ENCODE measurements at regions not wholly inside any gene's neighbourhood (a gene's known extent, or its start where the extent isn't known, plus 50 kb on each side); places are given as distances from the start of the nearest gene placed in this dataset.
"Not testable (repeated sequence)": the region's sequence is repeated elsewhere in the genome, so short reads cannot be mapped to it uniquely, and the experiment has no call there.

- H3K27me3 Mint-ChIP-seq: no peaks in the 10 kb centered on the region
- ATAC-seq (ENCODE audit: low read depth) (no peak), DNase-seq (ENCODE audit: low spot score in 2 of 2) (no peak)
- no peak overlapping the region for H3K4me3 Mint-ChIP-seq
- no peak overlapping the region for H3K27ac Mint-ChIP-seq
- H3K36me3 Mint-ChIP-seq: no peaks in the 10 kb centered on the region
- H3K4me1 Mint-ChIP-seq: no peaks in the 10 kb centered on the region
- peaks cover 7% of the 10 kb centered on the region for H3K9me3 Mint-ChIP-seq
Observed at GRCh38 chr19:28578208-28578607, 634.7 kb downstream of the UQCRFS1 start.

- H3K4me1 Mint-ChIP-seq: no peaks in the 10 kb centered on the region
- H3K9me3 Mint-ChIP-seq: peaks cover 7% of the 10 kb centered on the region
- no peak for DNase-seq (ENCODE audit: low spot score in 2 of 2)
- no peaks in the 10 kb centered on the region for H3K27me3 Mint-ChIP-seq
- no peak for ATAC-seq (ENCODE audit: low read depth)
- no peak overlapping the region for H3K4me3 Mint-ChIP-seq
- no peaks in the 10 kb centered on the region for H3K36me3 Mint-ChIP-seq
- H3K27ac Mint-ChIP-seq: no peak overlapping the region
Observed at GRCh38 chr19:28577666-28578065, 635.3 kb downstream of the UQCRFS1 start.

GRCh38 chr19:28577233-28577632, 635.7 kb downstream of the UQCRFS1 start:
- Mint-ChIP-seq H3K4me1 (no peaks in the 10 kb centered on the region), H3K36me3 (no peaks in the 10 kb centered on the region), H3K4me3 (no peak overlapping the region), H3K9me3 (peaks cover 10% of the 10 kb centered on the region), H3K27ac (no peak overlapping the region), H3K27me3 (no peaks in the 10 kb centered on the region)
- no peak for DNase-seq (ENCODE audit: low spot score in 2 of 2)
- ATAC-seq (ENCODE audit: low read depth): no peak

GRCh38 chr19:28575816-28576215, 637.1 kb downstream of the UQCRFS1 start:
- Mint-ChIP-seq H3K4me1 (no peaks in the 10 kb centered on the region), H3K27ac (no peak overlapping the region), H3K4me3 (no peak overlapping the region), H3K36me3 (no peaks in the 10 kb centered on the region), H3K27me3 (no peaks in the 10 kb centered on the region), H3K9me3 (peaks cover 12% of the 10 kb centered on the region)
- DNase-seq (ENCODE audit: low spot score in 2 of 2) (no peak), ATAC-seq (ENCODE audit: low read depth) (no peak)

GRCh38 chr19:28575312-28575711, 637.6 kb downstream of the UQCRFS1 start:
- H3K27ac Mint-ChIP-seq; H3K4me3 Mint-ChIP-seq; H3K4me1 Mint-ChIP-seq; H3K9me3 Mint-ChIP-seq; ATAC-seq (ENCODE audit: low read depth); H3K36me3 Mint-ChIP-seq; DNase-seq (ENCODE audit: low spot score in 2 of 2); H3K27me3 Mint-ChIP-seq: not testable (repeated sequence)

GRCh38 chr19:28574212-28574611, 638.7 kb downstream of the UQCRFS1 start:
- no peak for ATAC-seq (ENCODE audit: low read depth)
- H3K36me3 Mint-ChIP-seq: no peaks in the 10 kb centered on the region
- no peaks in the 10 kb centered on the region for H3K27me3 Mint-ChIP-seq
- no peak overlapping the region for H3K27ac Mint-ChIP-seq
- no peak for DNase-seq (ENCODE audit: low spot score in 2 of 2)
- H3K4me1 Mint-ChIP-seq: no peaks in the 10 kb centered on the region
- H3K4me3 Mint-ChIP-seq: no peak overlapping the region
- H3K9me3 Mint-ChIP-seq: peaks cover 13% of the 10 kb centered on the region

GRCh38 chr19:28569132-28570131, 643.5 kb downstream of the UQCRFS1 start:
- no peak overlapping the region for H3K27ac Mint-ChIP-seq
- DNase-seq (ENCODE audit: low spot score in 2 of 2) (no peak), ATAC-seq (ENCODE audit: low read depth) (no peak)
- H3K4me3 Mint-ChIP-seq: no peak overlapping the region
- no peaks in the 10 kb centered on the region for H3K27me3 Mint-ChIP-seq
- H3K36me3 Mint-ChIP-seq: peaks cover under 1% of the 10 kb centered on the region
- no peaks in the 10 kb centered on the region for H3K4me1 Mint-ChIP-seq
- peaks cover 11% of the 10 kb centered on the region for H3K9me3 Mint-ChIP-seq

GRCh38 chr19:28567834-28568233, 645.1 kb downstream of the UQCRFS1 start:
- no peaks in the 10 kb centered on the region for H3K4me1 Mint-ChIP-seq
- peaks cover 1% of the 10 kb centered on the region for H3K36me3 Mint-ChIP-seq
- DNase-seq (ENCODE audit: low spot score in 2 of 2) (no peak), ATAC-seq (ENCODE audit: low read depth) (no peak)
- no peak overlapping the region for H3K27ac Mint-ChIP-seq
- H3K9me3 Mint-ChIP-seq: peaks cover 14% of the 10 kb centered on the region
- H3K4me3 Mint-ChIP-seq: no peak overlapping the region
- no peaks in the 10 kb centered on the region for H3K27me3 Mint-ChIP-seq

- Mint-ChIP-seq H3K4me3 (no peak overlapping the region), H3K27ac (no peak overlapping the region), H3K9me3 (peaks cover 5% of the 10 kb centered on the region), H3K27me3 (no peaks in the 10 kb centered on the region), H3K36me3 (peaks cover 1% of the 10 kb centered on the region), H3K4me1 (no peaks in the 10 kb centered on the region)
- ATAC-seq (ENCODE audit: low read depth) (no peak), DNase-seq (ENCODE audit: low spot score in 2 of 2) (no peak)
Observed at GRCh38 chr19:28563964-28564921, 648.7 kb downstream of the UQCRFS1 start.

- peaks cover 5% of the 10 kb centered on the region for H3K9me3 Mint-ChIP-seq
- H3K27me3 Mint-ChIP-seq: no peaks in the 10 kb centered on the region
- no peak for ATAC-seq (ENCODE audit: low read depth)
- no peak overlapping the region for H3K4me3 Mint-ChIP-seq
- H3K27ac Mint-ChIP-seq: no peak overlapping the region
- DNase-seq (ENCODE audit: low spot score in 2 of 2): no peak
- peaks cover 1% of the 10 kb centered on the region for H3K36me3 Mint-ChIP-seq
- no peaks in the 10 kb centered on the region for H3K4me1 Mint-ChIP-seq
Observed at GRCh38 chr19:28560786-28561185, 652.2 kb downstream of the UQCRFS1 start.

- ATAC-seq (ENCODE audit: low read depth) (no peak), DNase-seq (ENCODE audit: low spot score in 2 of 2) (no peak)
- Mint-ChIP-seq H3K27ac (no peak overlapping the region), H3K36me3 (no peaks in the 10 kb centered on the region), H3K9me3 (peaks cover 5% of the 10 kb centered on the region), H3K4me3 (no peak overlapping the region), H3K4me1 (no peaks in the 10 kb centered on the region), H3K27me3 (no peaks in the 10 kb centered on the region)
Observed at GRCh38 chr19:28558783-28559182, 654.2 kb downstream of the UQCRFS1 start.

- Mint-ChIP-seq H3K27me3 (no peaks in the 10 kb centered on the region), H3K4me3 (no peak overlapping the region), H3K9me3 (peaks cover 2% of the 10 kb centered on the region), H3K4me1 (no peaks in the 10 kb centered on the region), H3K36me3 (no peaks in the 10 kb centered on the region), H3K27ac (no peak overlapping the region)
- DNase-seq (ENCODE audit: low spot score in 2 of 2) (no peak), ATAC-seq (ENCODE audit: low read depth) (no peak)
Observed at GRCh38 chr19:28556371-28556770, 656.6 kb downstream of the UQCRFS1 start.

- no peak overlapping the region for H3K27ac Mint-ChIP-seq
- H3K36me3 Mint-ChIP-seq: no peaks in the 10 kb centered on the region
- no peak overlapping the region for H3K4me3 Mint-ChIP-seq
- H3K27me3 Mint-ChIP-seq: no peaks in the 10 kb centered on the region
- H3K4me1 Mint-ChIP-seq: no peaks in the 10 kb centered on the region
- no peak for DNase-seq (ENCODE audit: low spot score in 2 of 2)
- peaks cover 2% of the 10 kb centered on the region for H3K9me3 Mint-ChIP-seq
- no peak for ATAC-seq (ENCODE audit: low read depth)
Observed at GRCh38 chr19:28555317-28555716, 657.6 kb downstream of the UQCRFS1 start.

Data from memory B cell (primary cell).